ENCODE measurements at regions not wholly inside any gene's neighbourhood (a gene's known extent, or its start where the extent isn't known, plus 50 kb on each side); places are given as distances from the start of the nearest gene placed in this dataset.

DNA sequence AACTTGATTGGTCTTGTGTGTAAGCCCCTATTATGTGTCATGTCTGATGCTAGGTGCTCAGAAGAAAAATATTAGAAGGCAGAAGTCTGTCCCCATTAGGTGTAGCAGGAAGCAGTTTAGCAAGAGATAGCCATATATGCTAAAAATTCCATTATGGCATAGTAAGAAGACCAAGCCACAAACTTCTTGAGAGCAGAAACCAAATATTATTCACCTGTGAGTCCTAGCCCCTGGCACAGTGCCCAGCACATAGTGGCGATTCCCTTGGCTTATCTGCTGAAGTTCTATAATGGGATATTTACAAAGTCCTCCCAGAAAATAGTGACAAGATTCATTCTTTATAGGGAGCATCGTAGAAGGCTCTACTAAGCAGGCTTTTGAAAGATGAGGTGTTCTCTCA, 174.4 kb downstream of the RAB28 start:
- CTCF ChIA-PET = no interaction called here
- H2AFZ ChIP-seq = no peak overlapping the region
- TF ChIP-seq CTCF (conservative IDR thresholded peaks at IDR 0.05) = no peak
- no peak for TF ChIP-seq EZH2 (IDR thresholded peaks at IDR 0.05; ENCODE audit: low read depth)
- H3K36me3 ChIP-seq (ENCODE audit: low read depth) = no peaks in the 10 kb centered on the region
- no peaks in the 10 kb centered on the region for H3F3A ChIP-seq (ENCODE audit: insufficient read depth, low read depth)
- H3K4me1 ChIP-seq (replicated peaks; ENCODE audit: insufficient read depth) = no peaks in the 10 kb centered on the region
- no peaks in the 10 kb centered on the region for H4K20me1 ChIP-seq (ENCODE audit: insufficient read depth)
- POLR2A ChIA-PET (ENCODE audit: unreplicated experiment) = no interaction called here
- no peaks in the 10 kb centered on the region for H3K9me3 ChIP-seq (ENCODE audit: insufficient read depth, low read depth)
- no peaks in the 10 kb centered on the region for H3K9me2 ChIP-seq (ENCODE audit: insufficient read depth)
- no peaks in the 10 kb centered on the region for H3K79me2 ChIP-seq (ENCODE audit: low read depth)
- no TSS peak for BruUV-seq (replicated peaks)
- peak in 1 of 2 experiments; percentile 51 for DNase-seq
- H3K27me3 ChIP-seq (ENCODE audit: insufficient read depth, low read depth) = no peaks in the 10 kb centered on the region
- H3K4me3 ChIP-seq = no peak overlapping the region
- H3K27ac ChIP-seq = no peak overlapping the region
- no peak overlapping the region for H3K4me2 ChIP-seq
- intact Hi-C loops (cut with micrococcal nuclease; ENCODE audit: unreplicated experiment) = no loop called here

- ChIA-PET CTCF (no interaction called here), POLR2A (ENCODE audit: unreplicated experiment) (no interaction called here)
- intact Hi-C loops (cut with micrococcal nuclease; ENCODE audit: unreplicated experiment) = no loop called here
- Histone ChIP-seq H3F3A (ENCODE audit: insufficient read depth, low read depth) (no peaks in the 10 kb centered on the region), H3K4me2 (no peak overlapping the region), H3K36me3 (ENCODE audit: low read depth) (no peaks in the 10 kb centered on the region), H2AFZ (no peak overlapping the region), H3K4me1 (replicated peaks; ENCODE audit: insufficient read depth) (no peaks in the 10 kb centered on the region), H4K20me1 (ENCODE audit: insufficient read depth) (no peaks in the 10 kb centered on the region), H3K27me3 (ENCODE audit: insufficient read depth, low read depth) (no peaks in the 10 kb centered on the region), H3K9me3 (ENCODE audit: insufficient read depth, low read depth) (no peaks in the 10 kb centered on the region), H3K27ac (no peak overlapping the region), H3K4me3 (no peak overlapping the region), H3K79me2 (ENCODE audit: low read depth) (no peaks in the 10 kb centered on the region), H3K9me2 (ENCODE audit: insufficient read depth) (no peaks in the 10 kb centered on the region)
- DNase-seq = no peak
- TF ChIP-seq CTCF (conservative IDR thresholded peaks at IDR 0.05) = no peak
- no peak for TF ChIP-seq EZH2 (IDR thresholded peaks at IDR 0.05; ENCODE audit: low read depth)
- no TSS peak for BruUV-seq (replicated peaks)
Measured at GRCh38 chr4:13306356-13306755, 177.8 kb downstream of the RAB28 start.

DNA sequence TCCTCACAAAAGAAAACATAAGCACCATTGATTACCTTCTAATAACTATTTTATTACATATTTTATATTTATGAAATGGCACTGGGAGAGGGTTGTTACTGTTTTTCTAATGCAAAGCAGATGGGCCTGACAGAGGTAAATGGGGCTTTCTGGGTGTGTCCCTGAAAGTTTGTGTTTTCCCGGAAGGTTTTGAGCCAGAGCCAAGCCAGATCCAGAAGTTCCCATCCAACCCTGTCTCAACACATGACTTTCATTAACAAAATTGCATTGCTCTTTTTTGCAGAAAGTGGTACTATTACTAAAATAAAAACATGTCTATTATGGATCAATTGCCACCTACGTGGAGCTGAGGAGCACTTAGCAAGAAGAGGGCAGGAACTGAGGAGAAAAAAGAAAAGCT, 181.3 kb downstream of the RAB28 start:
- Histone ChIP-seq H3K4me3 (no peak overlapping the region), H4K20me1 (ENCODE audit: insufficient read depth) (no peaks in the 10 kb centered on the region), H3K36me3 (ENCODE audit: low read depth) (no peaks in the 10 kb centered on the region), H3K4me1 (replicated peaks; ENCODE audit: insufficient read depth) (no peaks in the 10 kb centered on the region), H3K79me2 (ENCODE audit: low read depth) (no peaks in the 10 kb centered on the region), H3K9me3 (ENCODE audit: insufficient read depth, low read depth) (no peaks in the 10 kb centered on the region), H3K4me2 (no peak overlapping the region), H3K27ac (no peak overlapping the region), H3F3A (ENCODE audit: insufficient read depth, low read depth) (no peaks in the 10 kb centered on the region), H3K9me2 (ENCODE audit: insufficient read depth) (no peaks in the 10 kb centered on the region), H2AFZ (no peak overlapping the region), H3K27me3 (ENCODE audit: insufficient read depth, low read depth) (no peaks in the 10 kb centered on the region)
- intact Hi-C loops (cut with micrococcal nuclease; ENCODE audit: unreplicated experiment) = no loop called here
- DNase-seq = no peak
- BruUV-seq (replicated peaks) = no TSS peak
- TF ChIP-seq CTCF (conservative IDR thresholded peaks at IDR 0.05) = no peak
- TF ChIP-seq EZH2 (IDR thresholded peaks at IDR 0.05; ENCODE audit: low read depth) = no peak
- CTCF ChIA-PET = no interaction called here
- POLR2A ChIA-PET (ENCODE audit: unreplicated experiment) = no interaction called here

All from PC-9 (cell line).